Fibroblast of lung (primary cell): ENCODE measurements at regions not wholly inside any gene's neighbourhood (a gene's known extent, or its start where the extent isn't known, plus 50 kb on each side); places are given as distances from the start of the nearest gene placed in this dataset.

Source experiments
- EZH2 ChIP-seq: IDR thresholded peaks from 2 replicates; pipeline ENCODE4 v1.5.1; 2012; ENCODE audit warnings: low read length, control low read depth, mild to moderate bottlenecking; ENCODE audit errors: missing control alignments
- TF ChIP-seq, protein P1 (sequence below), 2 donors: IDR thresholded peaks in 1 of 2; conservative IDR thresholded peaks in 1 of 2; 1 replicate in 1 of 2; 2 replicates in 1 of 2; pipeline ENCODE4 v1.5.1; 2011 to 2012; ENCODE audit warnings: low read length in 2 of 2, control low read depth in 1 of 2, inconsistent platforms in 1 of 2, low read depth in 1 of 2, mild to moderate bottlenecking in 1 of 2

DNA sequence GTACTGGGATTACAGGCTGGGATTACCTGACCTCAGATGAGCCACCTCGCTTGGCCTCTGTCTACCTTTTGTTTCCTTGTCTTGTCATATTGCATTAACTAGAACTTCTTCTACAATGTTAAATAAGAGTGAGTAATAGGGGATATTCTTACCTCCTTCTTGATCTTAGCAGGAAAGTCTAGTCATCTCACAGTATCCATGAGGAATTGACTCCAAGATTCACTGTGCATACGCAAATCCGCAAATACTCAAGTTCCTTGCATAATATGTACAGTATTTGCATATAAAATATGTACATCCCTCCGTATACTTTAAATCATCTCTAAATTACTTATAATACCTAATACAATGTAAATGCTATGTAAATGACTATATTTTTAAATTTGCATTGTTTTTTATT lies 78.3 kb downstream of the POLR1D start:
- TF ChIP-seq, protein P1, sequence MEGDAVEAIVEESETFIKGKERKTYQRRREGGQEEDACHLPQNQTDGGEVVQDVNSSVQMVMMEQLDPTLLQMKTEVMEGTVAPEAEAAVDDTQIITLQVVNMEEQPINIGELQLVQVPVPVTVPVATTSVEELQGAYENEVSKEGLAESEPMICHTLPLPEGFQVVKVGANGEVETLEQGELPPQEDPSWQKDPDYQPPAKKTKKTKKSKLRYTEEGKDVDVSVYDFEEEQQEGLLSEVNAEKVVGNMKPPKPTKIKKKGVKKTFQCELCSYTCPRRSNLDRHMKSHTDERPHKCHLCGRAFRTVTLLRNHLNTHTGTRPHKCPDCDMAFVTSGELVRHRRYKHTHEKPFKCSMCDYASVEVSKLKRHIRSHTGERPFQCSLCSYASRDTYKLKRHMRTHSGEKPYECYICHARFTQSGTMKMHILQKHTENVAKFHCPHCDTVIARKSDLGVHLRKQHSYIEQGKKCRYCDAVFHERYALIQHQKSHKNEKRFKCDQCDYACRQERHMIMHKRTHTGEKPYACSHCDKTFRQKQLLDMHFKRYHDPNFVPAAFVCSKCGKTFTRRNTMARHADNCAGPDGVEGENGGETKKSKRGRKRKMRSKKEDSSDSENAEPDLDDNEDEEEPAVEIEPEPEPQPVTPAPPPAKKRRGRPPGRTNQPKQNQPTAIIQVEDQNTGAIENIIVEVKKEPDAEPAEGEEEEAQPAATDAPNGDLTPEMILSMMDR (conservative IDR thresholded peaks at IDR 0.05 in 1 of 2, IDR thresholded peaks at IDR 0.05 in 1 of 2; ENCODE audit: low read depth in 1 of 2, low read length in 2 of 2): no peak
- no peak for TF ChIP-seq EZH2
